ENCODE measurements at regions not wholly inside any gene's neighbourhood (a gene's known extent, or its start where the extent isn't known, plus 50 kb on each side); places are given as distances from the start of the nearest gene placed in this dataset.

GRCh38 chr7:9869151-9869550 lies 1104.5 kb upstream of the PHF14 start:
- no peak for ATAC-seq
- 67 to 71% methylated on average over 1 of the region's 1 CpG for WGBS, 2 donors (ENCODE audit: low coverage in 1 of 2)
- H3K27me3 ChIP-seq = no peaks in the 10 kb centered on the region
- no peak overlapping the region for H3K27ac ChIP-seq
- H3K4me1 ChIP-seq = no peaks in the 10 kb centered on the region
- no peaks in the 10 kb centered on the region for H3K36me3 ChIP-seq
- TF ChIP-seq POLR2AphosphoS5 (IDR thresholded peaks at IDR 0.05) = no peak
- no peak for TF ChIP-seq POLR2A (IDR thresholded peaks at IDR 0.05)
- TF ChIP-seq CTCF (IDR thresholded peaks at IDR 0.05) = no peak
- no peak for TF ChIP-seq EP300 (IDR thresholded peaks at IDR 0.05)
- no peak overlapping the region for H3K4me3 ChIP-seq
- no peaks in the 10 kb centered on the region for H3K9me3 ChIP-seq

- ATAC-seq = no peak
- H3K9me3 ChIP-seq = no peaks in the 10 kb centered on the region
- TF ChIP-seq POLR2AphosphoS5 (IDR thresholded peaks at IDR 0.05) (no peak), CTCF (IDR thresholded peaks at IDR 0.05) (no peak), EP300 (IDR thresholded peaks at IDR 0.05) (no peak), POLR2A (IDR thresholded peaks at IDR 0.05) (no peak)
- 85 to 91% methylated on average over 2 of the region's 2 CpGs for WGBS, 2 donors (ENCODE audit: low coverage in 1 of 2)
- no peaks in the 10 kb centered on the region for H3K36me3 ChIP-seq
- no peak overlapping the region for H3K27ac ChIP-seq
- H3K4me3 ChIP-seq = no peak overlapping the region
- H3K4me1 ChIP-seq = no peaks in the 10 kb centered on the region
- H3K27me3 ChIP-seq = no peaks in the 10 kb centered on the region
Observed at GRCh38 chr7:9869566-9869965, 1104.1 kb upstream of the PHF14 start.

- ATAC-seq = no peak
- no peaks in the 10 kb centered on the region for H3K27me3 ChIP-seq
- H3K9me3 ChIP-seq = no peaks in the 10 kb centered on the region
- H3K4me1 ChIP-seq = no peaks in the 10 kb centered on the region
- H3K36me3 ChIP-seq = no peaks in the 10 kb centered on the region
- no peak overlapping the region for H3K4me3 ChIP-seq
- H3K27ac ChIP-seq = no peak overlapping the region
- WGBS, 2 donors (ENCODE audit: low coverage in 1 of 2) = 90 to 96% methylated on average over 4 of the region's 4 CpGs
- TF ChIP-seq CTCF (IDR thresholded peaks at IDR 0.05) = no peak
- no peak for TF ChIP-seq POLR2A (IDR thresholded peaks at IDR 0.05)
- no peak for TF ChIP-seq EP300 (IDR thresholded peaks at IDR 0.05)
- no peak for TF ChIP-seq POLR2AphosphoS5 (IDR thresholded peaks at IDR 0.05)
Observed at GRCh38 chr7:9870674-9871073, 1103.0 kb upstream of the PHF14 start.

GRCh38 chr7:9874182-9874581 lies 1099.5 kb upstream of the PHF14 start:
- TF ChIP-seq POLR2A (IDR thresholded peaks at IDR 0.05) = no peak
- no peak for TF ChIP-seq POLR2AphosphoS5 (IDR thresholded peaks at IDR 0.05)
- TF ChIP-seq EP300 (IDR thresholded peaks at IDR 0.05) = no peak
- no peak for TF ChIP-seq CTCF (IDR thresholded peaks at IDR 0.05)
- ATAC-seq = no peak
- no peaks in the 10 kb centered on the region for H3K36me3 ChIP-seq
- no peak overlapping the region for H3K27ac ChIP-seq
- no peaks in the 10 kb centered on the region for H3K9me3 ChIP-seq
- no peaks in the 10 kb centered on the region for H3K4me1 ChIP-seq
- WGBS, 2 donors (ENCODE audit: low coverage in 1 of 2) = 92 to 100% methylated on average over 1 of the region's 1 CpG
- H3K4me3 ChIP-seq = no peak overlapping the region
- no peaks in the 10 kb centered on the region for H3K27me3 ChIP-seq

GRCh38 chr7:9876053-9876452 lies 1097.6 kb upstream of the PHF14 start:
- no peaks in the 10 kb centered on the region for H3K4me1 ChIP-seq
- H3K27me3 ChIP-seq = no peaks in the 10 kb centered on the region
- no peaks in the 10 kb centered on the region for H3K9me3 ChIP-seq
- ATAC-seq = no peak
- H3K36me3 ChIP-seq = no peaks in the 10 kb centered on the region
- no peak overlapping the region for H3K4me3 ChIP-seq
- no peak for TF ChIP-seq POLR2A (IDR thresholded peaks at IDR 0.05)
- no peak for TF ChIP-seq POLR2AphosphoS5 (IDR thresholded peaks at IDR 0.05)
- no peak overlapping the region for H3K27ac ChIP-seq

- no CpG with 5 or more reads among the region's 2 CpGs for WGBS, 2 donors (ENCODE audit: low coverage in 1 of 2)
- no peak for TF ChIP-seq EP300 (IDR thresholded peaks at IDR 0.05)
- TF ChIP-seq CTCF (IDR thresholded peaks at IDR 0.05) = no peak
- no peak for TF ChIP-seq POLR2A (IDR thresholded peaks at IDR 0.05)
- no peak for TF ChIP-seq POLR2AphosphoS5 (IDR thresholded peaks at IDR 0.05)
- Histone ChIP-seq H3K4me3 (no peak overlapping the region), H3K9me3 (peaks cover 0 to 4% (median 0%) of the 10 kb centered on the region in 3 donors), H3K27ac (no peak overlapping the region), H3K27me3 (no peaks in the 10 kb centered on the region), H3K36me3 (no peaks in the 10 kb centered on the region), H3K4me1 (no peaks in the 10 kb centered on the region)
- ATAC-seq = no peak
Observed at GRCh38 chr7:9889554-9889953, 1084.1 kb upstream of the PHF14 start.
